HepG2 (cell line): ENCODE measurements at regions not wholly inside any gene's neighbourhood (a gene's known extent, or its start where the extent isn't known, plus 50 kb on each side); places are given as distances from the start of the nearest gene placed in this dataset.

Experiments used
- ATAC-seq: fragments of 200-7000 bp; cut with Tn5 transposase; 3 replicates; pipeline ENCODE4 v1.9.1; 2020; ENCODE audit warnings: mild to moderate bottlenecking, moderate library complexity
- BruUV-seq: library from RNA; stranded (reverse); fragments of 400-500 nt; replicated peaks from 2 replicates; lab custom pipeline; 2021; lab: Mats Ljungman, UMichigan
- CTCF ChIA-PET: fragments of 300-600 bp; formaldehyde crosslinking; extraction: SDS; loops from one replicate; lab custom pipeline; 2021; ENCODE audit warnings: low total read pairs, inconsistent platforms, low intra/inter-chr PET ratio; lab: Yijun Ruan, JAX
- POLR2A ChIA-PET: fragments of 350-600 bp; sonication (Branson Sonifier 250); formaldehyde crosslinking; loops from one replicate; lab custom pipeline; 2020; ENCODE audit warnings: antibody characterized with exemption, inconsistent platforms; lab: Yijun Ruan, JAX
- DNase-seq: peaks from one replicate; pipeline ENCODE4 v3.0.0-alpha.2; 2015; ENCODE audit warnings: low spot score
- FAIRE-seq: peaks from 3 replicates; lab custom pipeline; 2011; peaks lifted over from hg19 to GRCh38; lab: Jason Lieb, UNC
- H2AFZ ChIP-seq: one replicate; pipeline ENCODE4 v1.6.1; 2011; ENCODE audit warnings: low read length, inconsistent platforms
- H3K27ac ChIP-seq: fragments of 300-600 bp; 3 replicates; pipeline ENCODE4 v1.8.0; 2011; ENCODE audit warnings: mixed run types, mild to moderate bottlenecking, mixed read lengths, low read length, inconsistent platforms; ENCODE audit not compliant: insufficient read depth; ENCODE audit errors: extremely low read length
- H3K27me3 ChIP-seq, 2 experiments: fragments of 200-600 bp in 1 of 2; 2 replicates in 1 of 2; 3 replicates in 1 of 2; pipeline versions ENCODE4 v1.6.0 to v1.8.0; 2011; ENCODE audit warnings: low read length in 2 of 2, mild to moderate bottlenecking in 2 of 2, moderate library complexity in 2 of 2, inconsistent platforms in 1 of 2; ENCODE audit not compliant: insufficient read depth in 2 of 2, control insufficient read depth in 1 of 2
- H3K36me3 ChIP-seq, 2 experiments: fragments of 200-600 bp in 1 of 2; replicated peaks in 1 of 2; 2 replicates in 1 of 2; 3 replicates in 1 of 2; pipeline versions ENCODE4 v1.5.1 to v1.8.0; 2011; ENCODE audit warnings: low read length in 2 of 2, inconsistent platforms in 1 of 2; ENCODE audit not compliant: insufficient read depth in 2 of 2, control insufficient read depth in 1 of 2
- H3K4me1 ChIP-seq: 2 replicates; pipeline ENCODE4 v1.5.1; 2012; ENCODE audit warnings: low read length, inconsistent platforms; ENCODE audit not compliant: insufficient read depth
- H3K4me2 ChIP-seq: 2 replicates; pipeline ENCODE4 v1.6.0; 2011; ENCODE audit warnings: low read depth, low read length, inconsistent platforms
- H3K4me3 ChIP-seq, 3 experiments: fragments of 200-600 bp in 1 of 3; sonication (generic), shearing (Covaris generic) in 1 of 3; replicated peaks in 1 of 3; 2 replicates each; pipeline ENCODE4 v1.5.1; 2011 to 2016; ENCODE audit warnings: low read length in 3 of 3, inconsistent platforms in 2 of 3, low read depth in 2 of 3, mild to moderate bottlenecking in 2 of 3, control low read depth in 1 of 3, mixed read lengths in 1 of 3; ENCODE audit not compliant: insufficient read depth in 1 of 3
- H3K79me2 ChIP-seq: one replicate; pipeline ENCODE4 v1.6.1; 2011; ENCODE audit warnings: low read length, inconsistent platforms; ENCODE audit not compliant: insufficient read depth
- H3K9ac ChIP-seq: 2 replicates; pipeline ENCODE4 v1.6.0; 2011; ENCODE audit warnings: mild to moderate bottlenecking, low read depth, low read length, inconsistent platforms; ENCODE audit not compliant: insufficient read depth
- H3K9me3 ChIP-seq: 2 replicates; pipeline ENCODE4 v1.5.1; 2012; ENCODE audit warnings: mild to moderate bottlenecking, low read length
- H4K20me1 ChIP-seq: 2 replicates; pipeline ENCODE4 v1.6.0; 2011; ENCODE audit warnings: inconsistent platforms, mild to moderate bottlenecking, low read length, moderate library complexity; ENCODE audit not compliant: insufficient read depth
- CHD2 ChIP-seq: IDR thresholded peaks from 2 replicates; pipeline ENCODE4 v1.6.1; 2011; ENCODE audit warnings: low read depth, low read length, improper control_type of control experiment
- DNMT3B ChIP-seq: conservative IDR thresholded peaks from 2 replicates; pipeline ENCODE4 v1.6.1; 2016; ENCODE audit warnings: missing biosample characterization, control low read depth
- HES4 ChIP-seq: sonication (generic); formaldehyde crosslinking; IDR thresholded peaks from 2 replicates; pipeline ENCODE4 v1.9.0; 2021; ENCODE audit warnings: mild to moderate bottlenecking, missing genetic modification reagents, borderline replicate concordance
- MAZ ChIP-seq, 2 experiments: sonication (generic) in 1 of 2; formaldehyde crosslinking in 1 of 2; IDR thresholded peaks; 2 replicates each; pipeline versions ENCODE4 v1.5.0 to v1.6.1; 2012 to 2020; ENCODE audit warnings: low read depth in 2 of 2, mild to moderate bottlenecking in 2 of 2, borderline replicate concordance in 1 of 2, improper control_type of control experiment in 1 of 2, low read length in 1 of 2, missing genetic modification reagents in 1 of 2, moderate library complexity in 1 of 2
- PHF21A ChIP-seq: sonication (generic); formaldehyde crosslinking; IDR thresholded peaks from 2 replicates; pipeline ENCODE4 v1.5.0; 2020; ENCODE audit warnings: mild to moderate bottlenecking, missing genetic modification reagents
- PITX1 ChIP-seq: sonication (generic); formaldehyde crosslinking; IDR thresholded peaks from 2 replicates; pipeline ENCODE4 v1.5.1; 2020; ENCODE audit warnings: mild to moderate bottlenecking, missing genetic modification reagents
- POLR2G ChIP-seq: fragments of 200-400 bp; formaldehyde crosslinking; IDR thresholded peaks from 2 replicates; pipeline ENCODE4 v1.6.1; 2018; ENCODE audit warnings: mild to moderate bottlenecking, low read depth, low read length, moderate library complexity
- ZBTB8A ChIP-seq: sonication (generic); formaldehyde crosslinking; IDR thresholded peaks from 2 replicates; pipeline ENCODE4 v1.4.0; 2020; ENCODE audit warnings: mild to moderate bottlenecking, low read depth, missing genetic modification reagents, borderline replicate concordance
- ZFAT ChIP-seq: sonication (generic); formaldehyde crosslinking; conservative IDR thresholded peaks from 2 replicates; pipeline ENCODE4 v1.8.1; 2023; ENCODE audit warnings: missing genetic modification reagents, inconsistent platforms
- ZKSCAN5 ChIP-seq: sonication (generic); formaldehyde crosslinking; IDR thresholded peaks from 2 replicates; pipeline ENCODE4 v1.5.1; 2020; ENCODE audit warnings: mild to moderate bottlenecking, missing genetic modification reagents
- ZNF136 ChIP-seq: sonication (generic); formaldehyde crosslinking; IDR thresholded peaks from 2 replicates; pipeline ENCODE4 v1.8.1; 2022; ENCODE audit warnings: low read depth, mild to moderate bottlenecking, moderate library complexity, missing genetic modification reagents
- ZNF746 ChIP-seq: sonication (generic); formaldehyde crosslinking; IDR thresholded peaks from 2 replicates; pipeline ENCODE4 v1.8.0; 2022; ENCODE audit warnings: mild to moderate bottlenecking, missing genetic modification reagents
- WGBS: methylation state at CpG from one replicate; pipeline ENCODE4 v1.1.6; 2017; ENCODE audit warnings: low lambda C conversion rate; 5-methylcytosine and 5-hydroxymethylcytosine counted together
- in situ Hi-C: cut with HindIII; loops from 2 replicates; pipeline ENCODE4 v1.10.0; 2017; ENCODE audit warnings: low pct_unique_long_range_greater_than_20kb; ENCODE audit not compliant: extremely low pct_ligation_motif_present
- intact Hi-C: fragments of 100-400 bp; cut with micrococcal nuclease; formaldehyde crosslinking; loops from one replicate; pipeline ENCODE4 v1.10.0; 2022; ENCODE audit not compliant: unreplicated experiment
- TF ChIP-seq, protein P1 (sequence below): sonication (generic); formaldehyde crosslinking; IDR thresholded peaks from 2 replicates; pipeline ENCODE4 v1.8.1; 2022; ENCODE audit warnings: mild to moderate bottlenecking, missing genetic modification reagents
- TF ChIP-seq, protein P2 (sequence below): sonication (generic); formaldehyde crosslinking; conservative IDR thresholded peaks from 2 replicates; pipeline ENCODE4 v1.8.0; 2022; ENCODE audit warnings: mild to moderate bottlenecking, moderate library complexity, missing genetic modification reagents
- TF ChIP-seq, protein P3 (sequence below): sonication (generic); formaldehyde crosslinking; IDR thresholded peaks from 2 replicates; pipeline ENCODE4 v1.8.1; 2023; ENCODE audit warnings: mild to moderate bottlenecking, inconsistent platforms, moderate library complexity, missing genetic modification reagents, borderline replicate concordance
- TF ChIP-seq, protein P4 (sequence below): IDR thresholded peaks from 2 replicates; pipeline ENCODE4 v1.6.1; 2016; ENCODE audit warnings: control low read depth

DNA sequence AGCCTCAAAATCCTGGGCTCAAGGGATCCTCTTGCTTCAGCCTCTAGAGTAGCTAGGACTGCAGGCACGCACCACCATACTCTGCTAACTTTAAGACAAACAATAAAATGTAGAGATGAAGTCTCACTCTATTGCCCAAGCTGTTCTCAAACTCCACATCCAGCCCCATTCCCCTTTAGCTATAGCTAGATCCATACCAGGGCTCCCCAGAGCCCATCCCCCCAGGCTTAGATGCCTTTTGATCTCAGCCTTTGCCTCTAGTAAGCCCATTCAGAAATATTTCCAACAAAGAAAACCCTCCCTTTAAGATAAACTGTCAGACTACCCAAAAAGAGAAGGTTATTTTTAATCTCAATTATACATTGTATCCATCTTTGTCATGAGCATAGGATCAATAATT, 325.4 kb downstream of the CHRM3 start (continued):
- no peak for TF ChIP-seq CHD2

DNA sequence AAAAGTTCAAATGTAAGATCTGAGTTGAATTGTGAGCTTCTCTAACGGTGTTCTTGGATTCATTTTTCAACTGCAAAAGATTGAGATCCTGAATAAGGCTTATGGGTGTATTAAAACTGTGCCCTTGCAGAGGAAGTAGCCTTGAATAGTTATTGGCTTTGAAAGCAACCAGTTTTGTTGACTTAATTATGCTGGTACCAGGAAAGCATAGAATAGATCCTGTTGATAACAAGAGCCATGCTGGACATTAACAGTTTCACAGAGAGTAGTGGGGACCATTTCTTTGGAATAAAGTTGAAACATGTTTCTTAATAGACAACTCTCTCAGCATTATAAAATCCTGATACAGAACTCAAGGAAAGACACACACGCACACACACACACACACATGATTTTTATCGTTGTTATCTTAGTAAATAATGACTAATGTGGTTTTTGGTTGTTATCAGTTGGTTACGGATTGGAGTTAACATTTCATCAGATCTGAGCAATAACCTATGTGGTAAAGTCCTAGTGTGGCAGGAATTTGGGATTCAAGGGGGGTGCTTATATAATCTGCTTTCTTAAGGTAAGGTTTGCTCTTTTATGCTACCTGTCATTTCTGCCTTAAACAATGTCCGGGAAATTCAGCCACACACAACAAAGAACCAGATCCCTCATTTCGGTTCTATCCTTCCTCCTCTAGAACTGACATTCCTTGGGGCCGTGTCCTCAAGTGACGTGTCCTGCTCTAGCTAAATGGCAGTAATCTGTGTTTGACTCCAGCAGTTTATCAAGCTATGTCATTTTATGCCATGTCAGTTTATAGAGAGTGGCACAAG, 330.9 kb downstream of the CHRM3 start:
- H3K9ac ChIP-seq, result no peak overlapping the region
- WGBS, result 15% methylated on average over 8 of the region's 8 CpGs
- intact Hi-C loops (no loop called here), in situ Hi-C loops (no loop called here)
- H3K4me2 ChIP-seq, result no peak overlapping the region
- no peak overlapping the region for H3K4me3 ChIP-seq
- H3K79me2 ChIP-seq, result no peaks in the 10 kb centered on the region
- no peak for FAIRE-seq
- POLR2A ChIA-PET, result no interaction called here
- ATAC-seq, result no peak
- H2AFZ ChIP-seq, result no peak overlapping the region
- no TSS peak for BruUV-seq
- H4K20me1 ChIP-seq, result no peaks in the 10 kb centered on the region
- no peaks in the 10 kb centered on the region; the same call in 1 of the 2 replicates for H3K9me3 ChIP-seq
- H3K27me3 ChIP-seq, result no peaks in the 10 kb centered on the region
- no peaks in the 10 kb centered on the region for H3K36me3 ChIP-seq
- no peaks in the 10 kb centered on the region for H3K4me1 ChIP-seq
- TF ChIP-seq ZKSCAN5 (CRISPR knock-in tag) (no peak), PITX1 (CRISPR knock-in tag) (no peak), ZNF136 (no peak), ZFAT (no peak), ZNF746 (CRISPR knock-in tag) (no peak), PHF21A (CRISPR knock-in tag) (no peak), POLR2G (no peak), MAZ (IDR thresholded peaks at IDR 0.05; ENCODE audit: borderline replicate concordance, low read depth, low read length) (no peak), MAZ (CRISPR knock-in tag; IDR thresholded peaks at IDR 0.05; ENCODE audit: low read depth) (no peak), ZBTB8A (CRISPR knock-in tag) (no peak), DNMT3B (no peak), HES4 (CRISPR knock-in tag) (no peak)
- TF ChIP-seq, protein P1, sequence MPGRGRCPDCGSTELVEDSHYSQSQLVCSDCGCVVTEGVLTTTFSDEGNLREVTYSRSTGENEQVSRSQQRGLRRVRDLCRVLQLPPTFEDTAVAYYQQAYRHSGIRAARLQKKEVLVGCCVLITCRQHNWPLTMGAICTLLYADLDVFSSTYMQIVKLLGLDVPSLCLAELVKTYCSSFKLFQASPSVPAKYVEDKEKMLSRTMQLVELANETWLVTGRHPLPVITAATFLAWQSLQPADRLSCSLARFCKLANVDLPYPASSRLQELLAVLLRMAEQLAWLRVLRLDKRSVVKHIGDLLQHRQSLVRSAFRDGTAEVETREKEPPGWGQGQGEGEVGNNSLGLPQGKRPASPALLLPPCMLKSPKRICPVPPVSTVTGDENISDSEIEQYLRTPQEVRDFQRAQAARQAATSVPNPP (CRISPR knock-in tag), result no peak
- TF ChIP-seq, protein P2, sequence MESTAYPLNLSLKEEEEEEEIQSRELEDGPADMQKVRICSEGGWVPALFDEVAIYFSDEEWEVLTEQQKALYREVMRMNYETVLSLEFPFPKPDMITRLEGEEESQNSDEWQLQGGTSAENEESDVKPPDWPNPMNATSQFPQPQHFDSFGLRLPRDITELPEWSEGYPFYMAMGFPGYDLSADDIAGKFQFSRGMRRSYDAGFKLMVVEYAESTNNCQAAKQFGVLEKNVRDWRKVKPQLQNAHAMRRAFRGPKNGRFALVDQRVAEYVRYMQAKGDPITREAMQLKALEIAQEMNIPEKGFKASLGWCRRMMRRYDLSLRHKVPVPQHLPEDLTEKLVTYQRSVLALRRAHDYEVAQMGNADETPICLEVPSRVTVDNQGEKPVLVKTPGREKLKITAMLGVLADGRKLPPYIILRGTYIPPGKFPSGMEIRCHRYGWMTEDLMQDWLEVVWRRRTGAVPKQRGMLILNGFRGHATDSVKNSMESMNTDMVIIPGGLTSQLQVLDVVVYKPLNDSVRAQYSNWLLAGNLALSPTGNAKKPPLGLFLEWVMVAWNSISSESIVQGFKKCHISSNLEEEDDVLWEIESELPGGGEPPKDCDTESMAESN, result no peak
- TF ChIP-seq, protein P3, sequence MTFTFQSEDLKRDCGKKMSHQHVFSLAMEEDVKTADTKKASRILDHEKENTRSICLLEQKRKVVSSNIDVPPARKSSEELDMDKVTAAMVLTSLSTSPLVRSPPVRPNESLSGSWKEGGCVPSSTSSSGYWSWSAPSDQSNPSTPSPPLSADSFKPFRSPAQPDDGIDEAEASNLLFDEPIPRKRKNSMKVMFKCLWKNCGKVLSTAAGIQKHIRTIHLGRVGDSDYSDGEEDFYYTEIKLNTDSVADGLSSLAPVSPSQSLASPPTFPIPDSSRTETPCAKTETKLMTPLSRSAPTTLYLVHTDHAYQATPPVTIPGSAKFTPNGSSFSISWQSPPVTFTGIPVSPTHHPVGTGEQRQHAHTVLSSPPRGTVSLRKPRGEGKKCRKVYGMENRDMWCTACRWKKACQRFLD (CRISPR knock-in tag), result no peak
- TF ChIP-seq, protein P4, sequence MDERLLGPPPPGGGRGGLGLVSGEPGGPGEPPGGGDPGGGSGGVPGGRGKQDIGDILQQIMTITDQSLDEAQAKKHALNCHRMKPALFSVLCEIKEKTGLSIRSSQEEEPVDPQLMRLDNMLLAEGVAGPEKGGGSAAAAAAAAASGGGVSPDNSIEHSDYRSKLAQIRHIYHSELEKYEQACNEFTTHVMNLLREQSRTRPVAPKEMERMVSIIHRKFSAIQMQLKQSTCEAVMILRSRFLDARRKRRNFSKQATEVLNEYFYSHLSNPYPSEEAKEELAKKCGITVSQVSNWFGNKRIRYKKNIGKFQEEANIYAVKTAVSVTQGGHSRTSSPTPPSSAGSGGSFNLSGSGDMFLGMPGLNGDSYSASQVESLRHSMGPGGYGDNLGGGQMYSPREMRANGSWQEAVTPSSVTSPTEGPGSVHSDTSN (CRISPR knock-in tag), result no peak
- no peak for DNase-seq
- H3K27ac ChIP-seq, result no peak overlapping the region
- CTCF ChIA-PET, result no interaction called here
